ENCODE measurements at regions not wholly inside any gene's neighbourhood (a gene's known extent, or its start where the extent isn't known, plus 50 kb on each side); places are given as distances from the start of the nearest gene placed in this dataset.

DNA sequence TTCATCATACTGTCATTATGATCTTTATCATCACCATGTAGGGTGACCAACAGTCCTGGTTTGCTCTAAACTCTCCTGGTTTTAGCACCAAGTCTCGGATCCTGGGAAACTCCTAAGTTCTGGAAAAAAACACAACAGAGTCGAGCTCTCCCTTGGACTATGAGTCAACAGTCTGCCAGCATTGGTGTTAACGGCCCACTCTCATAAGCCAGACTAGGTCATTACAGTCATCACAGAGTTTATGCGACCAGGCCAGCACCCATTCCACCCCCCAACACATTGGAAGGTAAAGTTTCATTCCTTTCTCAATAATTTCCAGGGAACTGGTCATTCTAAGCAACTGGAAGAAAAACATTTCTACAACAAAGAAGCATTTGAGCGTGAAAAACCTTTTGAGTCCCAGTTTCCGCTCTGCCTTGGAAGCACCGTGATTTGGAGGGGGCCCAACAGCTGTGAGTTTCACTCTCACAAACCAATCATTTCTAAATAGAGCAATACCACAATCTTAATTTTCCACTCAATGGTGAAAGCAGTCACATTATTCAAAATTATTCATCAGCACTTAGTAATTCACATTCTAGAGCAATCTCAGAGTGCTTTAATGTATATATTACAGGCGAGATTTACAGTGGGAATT lies 445.0 kb downstream of the CDH26 start:
- intact Hi-C loops (cut with DNase I, micrococcal nuclease): no loop called here
- no peak for ATAC-seq
- TF ChIP-seq, protein P1, sequence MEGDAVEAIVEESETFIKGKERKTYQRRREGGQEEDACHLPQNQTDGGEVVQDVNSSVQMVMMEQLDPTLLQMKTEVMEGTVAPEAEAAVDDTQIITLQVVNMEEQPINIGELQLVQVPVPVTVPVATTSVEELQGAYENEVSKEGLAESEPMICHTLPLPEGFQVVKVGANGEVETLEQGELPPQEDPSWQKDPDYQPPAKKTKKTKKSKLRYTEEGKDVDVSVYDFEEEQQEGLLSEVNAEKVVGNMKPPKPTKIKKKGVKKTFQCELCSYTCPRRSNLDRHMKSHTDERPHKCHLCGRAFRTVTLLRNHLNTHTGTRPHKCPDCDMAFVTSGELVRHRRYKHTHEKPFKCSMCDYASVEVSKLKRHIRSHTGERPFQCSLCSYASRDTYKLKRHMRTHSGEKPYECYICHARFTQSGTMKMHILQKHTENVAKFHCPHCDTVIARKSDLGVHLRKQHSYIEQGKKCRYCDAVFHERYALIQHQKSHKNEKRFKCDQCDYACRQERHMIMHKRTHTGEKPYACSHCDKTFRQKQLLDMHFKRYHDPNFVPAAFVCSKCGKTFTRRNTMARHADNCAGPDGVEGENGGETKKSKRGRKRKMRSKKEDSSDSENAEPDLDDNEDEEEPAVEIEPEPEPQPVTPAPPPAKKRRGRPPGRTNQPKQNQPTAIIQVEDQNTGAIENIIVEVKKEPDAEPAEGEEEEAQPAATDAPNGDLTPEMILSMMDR (IDR thresholded peaks at IDR 0.05): no peak

DNA sequence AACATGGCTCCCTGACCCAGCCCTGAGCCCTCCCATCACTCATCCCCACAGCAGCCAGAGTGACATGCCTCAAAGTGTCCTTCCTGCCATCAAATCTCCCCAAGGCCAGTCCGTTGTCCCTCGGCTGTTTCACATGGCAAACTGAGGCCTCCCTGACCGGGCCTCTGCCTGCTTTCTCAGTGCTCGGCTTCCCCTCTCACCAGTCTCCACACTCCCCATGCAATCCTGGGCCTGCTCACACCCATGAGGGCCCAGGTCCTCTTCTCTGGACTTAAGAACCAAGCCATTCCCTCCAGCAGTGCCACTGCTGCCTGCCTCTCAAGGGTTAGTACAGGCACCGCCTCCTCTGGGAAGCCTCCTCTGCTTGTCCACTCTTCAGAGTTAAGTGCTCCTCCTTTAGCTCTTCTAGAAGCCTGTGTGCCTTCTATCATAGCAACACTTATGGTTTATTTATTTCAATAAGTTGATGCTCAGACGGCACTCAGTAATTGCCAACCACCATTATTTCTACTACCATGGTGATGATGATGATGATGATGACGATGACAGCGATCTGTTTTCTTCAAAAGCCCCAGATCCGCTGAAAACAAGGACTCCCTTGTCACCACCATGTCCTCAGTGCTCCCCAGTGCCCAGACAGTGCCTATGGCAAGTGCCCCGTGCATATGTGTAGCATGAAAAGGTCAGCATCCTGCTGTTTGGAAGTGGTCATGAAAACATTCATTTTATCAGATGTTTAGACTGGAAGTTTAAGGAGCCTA lies 449.0 kb downstream of the CDH26 start:
- Histone ChIP-seq H3K4me1 (ENCODE audit: low read depth) (no peaks in the 10 kb centered on the region), H3K9me3 (peaks cover 3% of the 10 kb centered on the region), H3K36me3 (ENCODE audit: low read depth) (no peaks in the 10 kb centered on the region), H3K4me3 (no peak overlapping the region)
- no peak for ATAC-seq
- no peak for DNase-seq
- intact Hi-C loops (cut with DNase I, micrococcal nuclease): no loop called here
- TF ChIP-seq, protein P1 (IDR thresholded peaks at IDR 0.05): no peak

More for the DNA sequence above, 445.0 kb downstream of the CDH26 start:
- H3K36me3 ChIP-seq (ENCODE audit: low read depth): no peaks in the 10 kb centered on the region
- DNase-seq: no peak
- H3K4me1 ChIP-seq (ENCODE audit: low read depth): no peaks in the 10 kb centered on the region
- H3K9me3 ChIP-seq: peaks cover 3% of the 10 kb centered on the region
- no peak overlapping the region for H3K4me3 ChIP-seq

DNA sequence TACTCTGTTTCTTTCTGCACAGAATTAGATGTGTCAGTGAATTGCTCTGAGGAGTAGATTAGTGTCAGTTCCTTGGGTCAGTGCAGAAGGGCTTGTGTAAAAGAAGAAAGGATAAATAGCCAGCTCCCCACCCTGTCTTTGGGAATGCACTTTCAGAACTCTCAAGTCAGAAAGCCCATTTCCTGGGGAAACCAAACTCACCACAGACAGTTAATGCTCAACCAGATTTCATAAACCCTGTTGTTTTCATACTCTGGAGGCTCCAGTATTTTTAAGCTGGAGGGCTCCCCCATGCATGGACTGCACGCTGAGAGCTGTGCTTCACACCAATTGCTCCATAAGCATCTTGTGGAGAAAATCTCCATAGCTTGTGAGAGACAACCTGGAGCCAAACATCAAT lies 449.7 kb downstream of the CDH26 start:
- Histone ChIP-seq H3K4me3 (no peak overlapping the region), H3K9me3 (peaks cover 3% of the 10 kb centered on the region), H3K4me1 (ENCODE audit: low read depth) (no peaks in the 10 kb centered on the region), H3K36me3 (ENCODE audit: low read depth) (no peaks in the 10 kb centered on the region)
- intact Hi-C loops (cut with DNase I, micrococcal nuclease): no loop called here
- ATAC-seq: no peak
- TF ChIP-seq, protein P1 (IDR thresholded peaks at IDR 0.05): no peak
- no peak for DNase-seq

DNA sequence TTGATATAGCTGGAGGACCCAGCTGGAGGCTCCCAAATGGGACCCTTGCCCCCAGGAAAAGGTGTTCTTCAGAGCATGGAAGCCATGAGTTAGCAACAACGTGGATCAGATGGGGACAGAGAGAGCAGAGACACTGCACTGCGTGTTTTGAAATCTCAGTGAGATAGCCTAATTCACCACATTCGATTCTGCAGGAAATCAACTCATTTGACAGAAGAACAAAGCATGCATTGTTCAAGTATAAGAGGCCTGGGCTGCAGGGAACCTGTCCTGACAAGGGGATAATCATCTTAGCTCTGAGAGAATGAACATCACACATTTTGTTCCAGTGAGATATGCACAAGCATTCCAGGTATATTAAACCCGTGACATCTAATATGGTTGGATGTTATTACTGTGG lies 450.2 kb downstream of the CDH26 start:
- TF ChIP-seq, protein P1 (IDR thresholded peaks at IDR 0.05): no peak
- Histone ChIP-seq H3K36me3 (ENCODE audit: low read depth) (no peaks in the 10 kb centered on the region), H3K4me1 (ENCODE audit: low read depth) (no peaks in the 10 kb centered on the region), H3K4me3 (no peak overlapping the region), H3K9me3 (peaks cover 3% of the 10 kb centered on the region)
- no peak for DNase-seq
- intact Hi-C loops (cut with DNase I, micrococcal nuclease): no loop called here
- no peak for ATAC-seq

DNA sequence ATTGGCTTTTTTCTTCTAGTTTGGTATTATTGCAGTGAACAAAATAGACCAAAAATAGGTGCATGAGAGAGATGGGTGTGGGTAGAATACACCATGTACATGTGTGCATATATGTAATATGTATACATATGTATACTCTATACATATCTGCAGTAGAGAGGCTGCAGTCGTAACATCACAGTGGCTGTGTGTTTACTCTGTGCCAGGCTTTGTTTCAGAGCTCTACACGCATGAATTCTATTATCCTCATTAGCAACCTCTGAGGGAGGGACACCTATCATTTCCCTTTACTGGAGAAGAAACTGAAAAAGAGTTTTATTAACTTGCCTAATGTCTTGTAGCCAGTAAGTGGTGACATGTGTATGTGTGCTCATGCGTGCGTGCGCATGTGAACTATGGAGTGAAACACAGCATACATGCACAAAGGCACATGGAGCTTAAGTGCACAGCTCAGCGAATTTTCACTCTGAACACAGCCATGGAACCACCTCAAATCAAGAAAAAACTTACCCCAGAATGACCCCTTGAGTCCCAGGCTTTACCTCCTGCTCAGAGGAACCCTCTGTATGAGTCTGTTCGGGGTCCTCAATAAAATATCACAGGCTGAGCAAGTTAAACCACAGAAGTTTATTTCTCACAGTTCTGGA lies 452.5 kb downstream of the CDH26 start:
- Histone ChIP-seq H3K4me3 (no peak overlapping the region), H3K36me3 (ENCODE audit: low read depth) (no peaks in the 10 kb centered on the region), H3K9me3 (peaks cover 3% of the 10 kb centered on the region), H3K4me1 (ENCODE audit: low read depth) (no peaks in the 10 kb centered on the region)
- TF ChIP-seq, protein P1 (IDR thresholded peaks at IDR 0.05): no peak
- intact Hi-C loops (cut with DNase I, micrococcal nuclease): no loop called here
- no peak for ATAC-seq
- DNase-seq: no peak
